ENCODE measurements at regions not wholly inside any gene's neighbourhood (a gene's known extent, or its start where the extent isn't known, plus 50 kb on each side); places are given as distances from the start of the nearest gene placed in this dataset.

- no peak for DNase-seq
Measured at GRCh38 chr6:140602431-140603248, 1228.2 kb upstream of the CITED2 start.

DNA sequence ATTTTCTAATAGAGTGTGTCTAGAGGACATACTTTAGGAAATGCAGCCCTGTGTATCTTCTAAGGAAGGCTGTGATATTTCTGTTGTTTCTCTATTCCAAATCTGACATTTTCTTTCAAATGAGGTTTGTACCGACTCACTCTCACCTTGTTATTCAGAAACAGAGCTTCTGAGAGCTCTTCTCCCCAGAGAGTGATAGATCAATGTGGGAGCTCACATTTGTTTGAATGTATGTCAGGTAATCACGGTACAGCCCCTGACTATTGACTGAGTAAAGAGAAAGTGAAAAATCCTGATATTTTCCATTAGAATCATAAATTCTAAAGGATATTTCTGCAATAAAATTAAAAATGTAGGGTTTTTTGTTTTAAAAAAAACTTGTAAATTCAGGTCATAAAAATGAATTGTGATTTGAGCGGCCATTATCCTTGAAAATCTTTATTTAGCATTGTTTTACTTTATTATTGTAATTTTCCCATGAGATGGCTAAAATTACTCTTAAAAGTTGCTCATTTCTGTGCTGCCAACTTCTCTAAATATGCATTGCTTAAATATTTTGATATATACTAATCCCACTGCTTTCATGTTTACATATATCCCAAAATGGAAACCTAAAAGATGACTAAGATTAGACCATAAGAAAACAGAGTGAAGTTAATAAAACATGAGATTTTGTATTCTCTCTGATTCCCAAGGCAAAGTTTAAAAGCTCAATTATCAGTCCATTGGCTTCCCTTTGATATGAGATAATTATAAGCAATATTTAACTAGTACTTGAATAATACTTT is 1226.8 kb upstream of the CITED2 start:
- no peak for DNase-seq

GRCh38 chr6:140599916-140600315 is 1225.5 kb upstream of the CITED2 start:
- DNase-seq = no peak

- DNase-seq = no peak
Measured at GRCh38 chr6:140597181-140597580, 1222.7 kb upstream of the CITED2 start.

GRCh38 chr6:140594806-140595128 is 1220.3 kb upstream of the CITED2 start:
- no peak for DNase-seq

DNA sequence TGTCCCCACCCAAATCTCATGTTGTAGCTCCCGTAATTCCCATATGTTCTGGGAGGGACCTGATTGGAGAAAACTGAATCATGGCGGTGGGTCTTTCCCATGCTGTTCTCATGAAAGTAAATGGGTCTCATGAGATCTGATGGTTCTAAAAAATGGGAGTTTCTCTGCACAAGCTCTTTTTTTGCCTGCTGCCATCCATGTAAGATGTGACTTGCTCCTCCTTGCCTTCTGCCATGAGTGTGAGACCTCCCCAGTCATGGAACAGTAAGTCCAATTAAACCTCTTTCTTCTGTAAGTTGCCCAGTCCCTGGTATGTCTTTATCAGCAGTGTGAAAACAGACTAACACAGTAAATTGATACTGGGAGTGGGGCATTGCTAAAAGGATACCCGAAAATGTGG is 1218.4 kb upstream of the CITED2 start:
- DNase-seq = no peak

DNA sequence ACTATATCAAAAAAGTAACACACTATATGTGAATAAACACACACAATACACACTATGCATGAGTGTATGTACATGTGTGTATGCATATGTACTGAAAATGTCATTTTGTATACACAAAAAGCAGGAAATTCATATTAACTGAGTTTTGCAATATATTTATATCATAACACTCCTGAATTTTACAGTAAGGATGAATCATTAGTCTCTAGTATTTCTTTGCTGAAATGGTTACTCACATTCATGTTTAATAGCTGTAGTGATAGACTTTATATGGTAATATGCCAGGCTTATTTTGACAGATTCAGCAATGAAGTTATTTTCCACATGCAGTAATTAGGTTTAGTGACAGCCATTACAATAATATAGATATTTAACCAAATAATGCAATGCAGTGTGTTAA is 1216.2 kb upstream of the CITED2 start:
- no peak for DNase-seq

DNA sequence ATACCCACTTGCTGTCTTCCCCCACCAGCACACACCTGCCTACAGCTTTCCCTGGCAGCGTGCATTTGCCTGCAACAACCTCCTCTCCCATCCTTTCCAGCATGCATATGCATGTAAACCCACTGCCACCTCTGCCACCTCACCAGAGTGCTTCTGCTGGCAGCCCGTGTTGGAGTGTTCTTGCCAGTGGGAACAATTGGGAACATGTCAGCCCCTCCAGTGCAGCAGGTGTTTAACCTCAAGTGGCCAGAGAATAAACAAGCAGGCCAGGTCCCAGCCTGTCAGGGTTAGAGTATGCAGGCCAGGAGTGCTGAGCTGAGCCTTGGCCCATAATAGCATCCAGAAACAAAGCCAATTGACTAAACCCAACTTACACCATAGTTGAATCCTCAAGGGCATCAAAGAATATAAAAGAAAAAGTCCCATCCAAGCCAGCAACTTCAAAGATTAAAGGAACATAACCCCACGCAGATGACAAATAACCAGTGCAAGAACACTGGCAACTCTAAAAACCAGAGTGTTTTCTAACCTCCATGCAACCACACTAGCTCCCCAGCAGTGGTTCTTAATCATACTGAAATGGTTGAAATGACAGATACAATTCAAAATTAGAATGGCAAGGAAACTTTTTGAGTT is 1212.1 kb upstream of the CITED2 start:
- DNase-seq = peak; percentile 86

- DNase-seq = no peak
Measured at GRCh38 chr6:140581601-140582000, 1207.2 kb upstream of the CITED2 start.

DNA sequence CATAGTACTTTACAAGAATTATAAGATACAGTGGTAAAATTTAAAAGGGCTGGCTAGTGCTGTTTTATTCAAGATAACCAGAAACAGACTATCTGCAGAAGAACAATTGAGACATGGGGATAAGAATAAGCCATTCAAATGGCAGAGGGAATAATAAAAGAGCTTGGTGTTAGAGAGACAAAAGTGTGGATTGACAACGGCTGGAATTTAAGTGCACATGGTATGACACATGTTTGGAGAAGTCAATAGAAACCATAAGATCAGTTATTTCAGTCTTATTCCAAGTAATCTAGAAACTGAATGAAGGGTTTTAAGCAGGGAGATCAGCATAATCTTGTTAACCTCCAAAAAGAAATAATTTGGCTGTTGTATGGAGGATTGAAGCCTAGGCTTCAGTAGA is 1205.5 kb upstream of the CITED2 start:
- DNase-seq = no peak

DNA sequence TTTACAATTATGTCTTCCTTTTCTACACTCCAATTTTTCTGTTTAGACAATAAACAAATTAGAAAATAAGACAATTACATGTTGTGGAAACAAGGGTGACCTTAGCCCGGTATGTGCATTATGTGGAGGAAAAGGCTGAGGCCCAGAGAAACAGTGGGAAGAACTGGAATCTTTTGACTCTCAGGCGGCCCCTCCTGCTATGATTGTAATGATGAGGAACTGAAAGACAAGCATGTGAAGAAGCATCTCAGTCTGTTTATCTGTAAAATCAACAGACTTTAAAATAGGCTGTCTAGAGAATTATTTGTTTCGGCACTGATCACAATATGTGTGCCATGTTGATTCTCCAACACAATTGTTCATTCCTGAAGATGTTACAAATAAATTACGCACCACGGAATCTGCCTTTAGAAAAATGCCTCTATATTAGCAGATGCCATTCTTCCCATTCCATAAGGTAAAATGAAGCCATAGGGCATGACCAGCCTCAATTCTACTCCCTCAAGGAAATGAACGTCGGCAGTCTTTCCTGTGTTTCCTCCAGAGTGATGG is 1201.6 kb upstream of the CITED2 start:
- DNase-seq = no peak

DNA sequence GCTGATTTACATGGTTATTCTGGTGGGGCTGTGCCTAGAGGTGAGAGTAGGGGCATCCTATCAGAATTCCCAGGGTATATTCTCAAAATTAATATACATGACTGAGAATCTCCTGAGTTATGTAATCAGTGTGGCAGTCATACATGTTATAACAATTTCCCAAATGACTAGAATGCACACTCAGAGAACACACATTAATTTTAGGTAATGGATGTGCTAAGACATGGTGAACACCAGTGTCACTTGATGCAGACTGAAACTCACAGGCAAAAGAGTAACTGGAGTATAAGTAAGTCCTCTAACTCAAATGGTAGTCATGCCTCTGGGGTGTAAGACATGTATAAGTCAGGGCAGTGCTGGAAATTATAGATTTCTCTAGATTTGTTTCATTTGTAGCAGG is 1198.4 kb upstream of the CITED2 start:
- no peak for DNase-seq

DNA sequence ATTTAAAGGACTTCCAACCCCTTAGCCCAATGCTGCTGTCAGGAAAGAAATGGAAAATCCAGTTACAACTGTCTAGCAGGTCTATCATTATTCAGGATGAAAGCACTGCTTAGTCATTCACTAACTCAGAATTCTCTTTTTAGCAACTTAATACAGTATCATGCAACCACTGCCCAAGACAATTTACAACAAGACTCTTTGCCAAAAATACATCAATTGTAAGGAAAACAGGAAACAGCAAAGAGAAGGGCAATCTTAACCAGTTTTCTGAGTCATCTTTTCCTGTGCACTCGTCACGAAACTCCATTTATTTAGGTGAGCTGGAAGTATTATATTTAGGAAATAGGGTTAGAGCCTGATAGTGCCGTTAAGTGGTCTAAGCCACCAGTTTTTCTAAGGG is 1197.7 kb upstream of the CITED2 start:
- no peak for DNase-seq

GRCh38 chr6:140571145-140571544 is 1196.7 kb upstream of the CITED2 start:
- no peak for DNase-seq

DNA sequence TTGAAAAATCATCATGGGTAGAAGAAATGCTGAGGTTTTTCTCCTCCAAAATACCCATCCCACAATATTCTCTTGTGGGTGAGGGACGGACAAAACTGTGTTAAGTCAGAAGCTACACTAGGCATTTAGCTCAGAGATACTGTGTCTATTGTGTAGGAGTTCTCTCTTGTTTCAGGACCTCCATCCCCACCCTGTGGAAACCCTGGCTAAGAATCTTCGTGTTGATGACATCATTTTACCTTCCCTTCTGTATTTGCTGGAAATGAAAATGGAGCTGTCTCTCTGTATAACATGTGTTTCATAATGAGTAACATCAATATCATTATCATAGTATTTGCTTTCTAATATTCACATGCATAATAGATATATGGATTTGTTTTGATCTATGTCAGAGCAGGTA is 1193.0 kb upstream of the CITED2 start:
- no peak for DNase-seq

DNA sequence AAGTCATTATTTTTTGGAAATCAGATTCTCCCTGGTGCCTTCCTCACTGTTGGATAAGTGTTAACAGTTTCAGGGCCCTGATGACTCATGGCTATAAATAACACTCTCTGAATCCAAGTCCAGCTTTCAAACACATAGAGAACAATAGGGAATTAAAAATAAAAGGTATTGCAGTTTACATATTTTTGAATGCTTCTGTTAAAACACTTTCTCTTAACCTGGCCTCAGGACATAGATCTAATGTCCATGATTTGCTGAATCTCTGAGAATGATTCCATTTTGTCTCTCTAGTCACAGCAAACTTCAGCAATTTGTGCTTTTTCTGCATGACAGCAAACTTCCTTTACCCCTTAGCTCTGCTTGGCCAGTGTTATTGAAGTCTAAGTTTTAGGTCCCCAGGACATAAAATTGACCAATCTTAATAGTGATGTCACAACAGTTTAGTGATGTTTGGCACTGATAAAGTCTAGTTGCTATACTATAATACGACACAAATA is 1192.4 kb upstream of the CITED2 start:
- no peak for DNase-seq

DNA sequence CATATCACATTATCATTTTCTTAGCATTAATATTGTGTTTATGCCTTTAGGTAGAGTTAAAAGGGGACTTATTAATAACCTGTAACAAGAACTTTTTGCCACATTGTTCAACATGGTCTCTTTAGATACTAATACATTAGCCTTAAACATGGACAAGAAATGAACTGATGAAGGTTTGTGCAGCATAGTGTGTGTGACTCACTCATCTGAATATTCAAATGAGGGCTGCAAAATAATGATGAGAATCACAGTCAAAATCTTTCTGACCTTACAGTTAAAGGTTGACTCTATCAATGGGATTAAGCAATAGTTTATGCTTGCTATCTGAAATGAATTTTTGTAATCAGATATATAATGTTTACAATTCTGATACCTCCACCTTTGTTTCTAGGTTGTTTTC is 1189.3 kb upstream of the CITED2 start:
- no peak for DNase-seq

DNA sequence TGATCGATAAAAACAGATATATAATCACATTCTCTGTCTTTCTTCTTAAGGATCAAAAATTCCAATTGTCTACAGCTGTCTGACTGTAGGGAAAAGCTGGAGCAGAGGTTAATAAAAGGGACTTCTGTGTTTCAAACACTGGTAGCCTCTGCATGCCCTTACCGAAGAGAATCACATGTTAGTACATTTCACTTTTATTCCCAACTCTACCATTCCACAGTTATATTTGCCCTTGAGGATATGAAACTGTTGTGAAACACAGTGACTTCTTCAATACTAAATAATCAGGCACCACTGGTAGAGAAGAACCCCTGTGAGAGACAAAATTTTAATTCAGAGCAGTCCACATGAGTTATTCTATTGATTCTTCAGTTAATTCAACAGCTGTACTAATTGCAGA is 1187.3 kb upstream of the CITED2 start:
- DNase-seq = no peak

GRCh38 chr6:140560671-140561070 is 1186.2 kb upstream of the CITED2 start:
- DNase-seq = no peak

GRCh38 chr6:140559458-140559857 is 1185.0 kb upstream of the CITED2 start:
- no peak for DNase-seq

DNA sequence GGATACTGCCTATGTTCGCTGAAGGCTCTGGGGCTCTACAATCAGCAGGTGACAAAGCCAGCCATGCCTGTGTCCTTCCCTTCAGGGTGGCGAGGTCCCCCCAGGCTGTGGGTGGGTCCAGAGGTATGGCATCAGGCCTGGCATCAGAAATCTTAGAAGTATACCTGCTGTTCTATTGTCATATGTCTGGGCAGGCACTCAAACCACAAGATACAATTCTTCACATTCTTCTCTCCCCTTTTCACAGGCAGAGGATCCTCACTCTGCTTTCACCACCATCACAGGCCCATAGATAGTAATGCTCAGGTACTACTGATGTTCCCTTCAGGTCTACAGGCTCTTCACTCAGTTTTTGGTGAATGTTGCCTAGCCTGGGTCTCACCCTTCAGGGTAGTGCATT is 1180.0 kb upstream of the CITED2 start:
- no peak for DNase-seq

- no peak for DNase-seq
Measured at GRCh38 chr6:140548366-140548765, 1173.9 kb upstream of the CITED2 start.

GRCh38 chr6:140546640-140547039 is 1172.2 kb upstream of the CITED2 start:
- DNase-seq = no peak

DNA sequence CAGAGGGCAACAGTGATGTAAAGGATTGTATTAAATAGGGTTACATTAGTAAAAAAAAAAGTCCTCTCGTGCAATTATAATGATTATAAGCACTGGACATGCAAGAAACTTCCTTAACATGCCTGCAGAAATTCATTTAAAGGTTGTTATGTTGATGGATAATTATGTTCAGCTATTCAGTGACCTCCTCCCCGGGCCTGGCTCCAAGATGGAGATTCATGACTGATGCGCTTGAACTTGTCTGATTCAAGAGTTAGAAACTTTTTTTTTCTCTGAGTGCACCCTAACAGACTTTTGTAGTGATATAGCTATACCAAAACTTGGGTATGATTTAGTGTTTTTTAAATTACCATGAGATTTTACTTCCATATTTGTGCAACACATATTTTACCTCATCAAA is 1170.0 kb upstream of the CITED2 start:
- no peak for DNase-seq

Measured in NCI-H1105 treated with DMSO at 0.1 percent for 48 hours (cell line).